ENCODE measurements at regions not wholly inside any gene's neighbourhood (a gene's known extent, or its start where the extent isn't known, plus 50 kb on each side); places are given as distances from the start of the nearest gene placed in this dataset.
"Not testable (repeated sequence)": the region's sequence is repeated elsewhere in the genome, so short reads cannot be mapped to it uniquely, and the experiment has no call there.

GRCh38 chr17:74128456-74129211 lies 74.8 kb upstream of the RPL38 start:
- no peak for DNase-seq

DNA sequence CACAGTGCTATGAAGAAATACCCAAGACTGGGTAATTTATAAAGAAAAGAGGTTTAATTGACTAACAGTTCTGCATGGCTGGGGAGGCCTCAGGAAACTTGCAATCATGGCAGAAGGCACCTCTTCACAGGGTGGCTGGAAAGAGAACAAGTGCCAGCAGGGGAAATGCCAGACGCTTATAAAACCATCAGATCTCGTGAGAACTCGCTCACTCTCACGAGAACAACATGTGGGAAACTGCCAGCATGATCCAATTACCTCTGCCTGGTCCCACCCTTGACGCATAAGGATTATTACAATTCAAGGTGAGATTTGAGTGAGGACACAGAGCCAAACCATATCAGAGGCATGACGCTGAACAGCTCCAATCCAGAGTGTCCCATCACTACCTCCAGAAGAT lies 73.7 kb upstream of the RPL38 start:
- DNase-seq, result not testable (repeated sequence)

GRCh38 chr17:74130276-74130675 lies 73.2 kb upstream of the RPL38 start:
- DNase-seq, result no peak

DNA sequence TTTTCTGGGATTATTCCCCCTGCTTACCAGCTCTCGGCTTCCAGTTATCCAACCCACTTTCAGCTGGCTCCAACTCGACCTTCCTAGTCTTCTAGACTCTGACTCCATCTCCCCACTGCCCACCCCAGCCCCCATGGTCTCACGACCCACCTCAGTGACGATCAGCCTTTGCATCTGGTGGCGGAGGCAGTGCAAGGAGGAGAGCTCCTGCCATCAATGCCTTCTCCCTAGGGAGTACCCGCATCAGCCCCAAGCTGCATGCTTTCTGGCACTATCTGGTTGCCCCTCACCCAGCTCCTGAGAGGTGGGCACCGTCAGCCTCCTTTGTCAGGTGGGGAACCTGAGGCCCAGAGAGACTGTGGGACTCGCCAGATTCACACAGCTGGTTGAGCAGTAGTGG lies 72.6 kb upstream of the RPL38 start:
- no peak for DNase-seq

DNA sequence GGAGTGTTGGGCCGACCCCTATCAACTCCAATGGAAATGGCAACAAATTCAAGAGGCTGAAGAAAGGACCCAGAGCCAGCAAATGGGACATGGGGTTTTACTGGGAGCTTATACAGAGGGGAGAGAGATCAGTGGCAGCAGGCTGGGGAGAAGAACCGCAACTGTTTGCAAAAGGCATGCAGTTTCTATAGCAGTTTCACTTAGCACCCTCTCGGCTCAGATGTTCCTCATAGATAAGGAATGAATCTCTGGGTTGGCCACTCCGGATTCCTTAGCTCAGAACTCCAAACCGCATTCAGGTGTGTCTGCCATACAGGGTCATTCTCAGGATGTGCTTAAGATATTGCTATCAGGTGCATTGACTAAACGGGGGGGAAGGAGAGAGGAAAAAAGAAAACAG lies 71.1 kb upstream of the RPL38 start:
- DNase-seq, result no peak

DNA sequence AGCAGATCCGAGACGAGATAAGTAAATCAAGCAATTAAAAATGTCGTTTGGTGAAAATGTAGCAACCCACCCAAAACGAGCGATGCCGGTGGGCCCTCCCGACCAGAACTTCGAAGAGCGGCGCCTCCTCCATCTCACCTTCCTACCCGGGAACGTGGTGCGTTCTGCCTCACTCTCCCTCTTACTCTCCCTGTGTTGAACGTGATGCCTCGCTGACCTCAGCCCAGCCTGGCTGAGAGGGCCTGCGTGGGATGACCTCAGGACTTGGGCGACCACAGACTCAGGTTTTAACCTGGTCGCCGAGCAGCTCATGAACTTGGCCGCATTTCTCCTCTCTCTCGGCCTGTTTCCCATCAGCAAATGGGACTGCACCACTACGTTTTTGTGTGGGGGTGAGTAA lies 69.7 kb upstream of the RPL38 start:
- no peak for DNase-seq

DNA sequence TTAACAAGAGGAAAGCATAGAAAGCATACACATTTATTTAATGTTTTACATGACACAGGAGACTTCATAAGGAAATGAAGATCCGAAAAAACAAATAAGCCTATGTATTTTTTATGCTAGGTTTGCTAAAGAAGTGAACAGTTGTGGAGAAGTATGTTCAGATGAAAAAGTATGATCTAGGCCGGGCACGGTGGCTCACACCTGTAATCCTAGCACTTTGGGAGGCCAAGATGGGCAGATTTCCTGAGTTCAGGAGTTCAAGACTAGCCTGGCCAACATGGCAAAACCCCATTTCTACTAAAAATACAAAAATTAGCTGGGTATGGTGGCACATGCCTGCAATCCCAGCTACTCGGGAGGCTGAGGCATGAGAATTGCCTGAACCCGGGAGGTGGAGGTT lies 69.2 kb upstream of the RPL38 start:
- not testable (repeated sequence) for DNase-seq

GRCh38 chr17:74134991-74135390 lies 68.5 kb upstream of the RPL38 start:
- DNase-seq, result no peak

- DNase-seq, result no peak
These were observed 67.9 kb upstream of the RPL38 start for GRCh38 chr17:74135391-74136167.

GRCh38 chr17:74137416-74137815 lies 66.1 kb upstream of the RPL38 start:
- DNase-seq, result no peak

- DNase-seq, result no peak
These were observed 64.4 kb upstream of the RPL38 start for GRCh38 chr17:74139120-74139519.

DNA sequence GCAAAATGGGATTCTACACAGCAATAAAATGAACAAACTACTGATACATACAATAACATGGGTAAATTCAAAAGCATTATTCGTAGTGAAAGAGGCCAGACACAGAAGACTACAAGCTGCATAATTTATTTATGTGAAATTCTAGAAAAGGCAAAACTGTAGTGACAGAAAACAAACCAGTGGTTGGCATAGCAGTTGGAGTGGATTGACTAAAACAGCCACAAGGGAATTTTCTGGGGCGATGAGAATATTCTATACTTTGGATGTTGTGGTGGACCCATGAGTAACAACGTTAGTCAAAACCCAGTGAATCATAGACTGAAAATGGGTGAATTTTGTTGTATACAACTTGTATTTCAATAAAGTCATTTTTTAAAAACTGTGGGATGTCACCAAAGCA lies 63.2 kb upstream of the RPL38 start:
- DNase-seq, result no peak

DNA sequence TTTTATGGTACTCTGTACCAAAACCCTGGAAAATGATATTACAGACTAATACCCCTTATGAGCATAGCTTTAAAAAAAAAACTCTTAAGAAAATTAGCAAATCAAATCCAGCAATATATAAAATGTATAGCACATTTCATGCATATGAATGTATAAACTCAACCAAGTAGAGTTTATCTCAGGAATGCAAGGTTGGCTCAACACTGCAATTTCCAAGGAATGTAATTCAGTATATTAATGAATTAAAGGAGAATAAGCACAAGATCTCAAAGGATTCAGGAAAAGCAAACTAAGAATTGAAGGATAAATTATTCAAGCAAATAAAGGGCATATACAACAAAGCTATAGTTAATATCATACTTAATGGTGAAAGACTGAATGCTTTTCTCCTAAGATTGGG lies 61.9 kb upstream of the RPL38 start:
- no peak for DNase-seq

DNA sequence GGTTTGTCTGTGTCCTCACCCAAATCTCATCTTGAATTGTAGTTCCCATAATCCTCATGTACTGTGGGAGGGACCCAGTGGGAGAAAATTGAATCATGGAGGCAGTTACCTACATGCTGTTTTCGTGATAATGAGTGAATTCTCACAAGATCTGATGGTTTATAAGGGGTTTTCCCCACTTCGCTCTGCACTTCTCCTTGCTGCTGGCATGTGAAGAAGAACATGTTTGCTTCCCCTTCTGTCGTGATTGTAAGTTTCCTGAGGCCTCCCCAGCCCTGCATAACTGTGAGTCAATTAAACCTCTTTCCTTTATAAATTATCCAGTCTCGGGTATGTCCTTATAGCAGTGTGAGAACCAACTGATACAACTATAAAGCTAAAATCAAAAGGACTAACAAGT lies 60.2 kb upstream of the RPL38 start:
- not testable (repeated sequence) for DNase-seq

- DNase-seq, result no peak
These were observed 57.7 kb upstream of the RPL38 start for GRCh38 chr17:74145756-74146155.

- no peak for DNase-seq
These were observed 57.3 kb upstream of the RPL38 start for GRCh38 chr17:74146196-74146595.

GRCh38 chr17:74147056-74147835 lies 56.2 kb upstream of the RPL38 start:
- no peak for DNase-seq

DNA sequence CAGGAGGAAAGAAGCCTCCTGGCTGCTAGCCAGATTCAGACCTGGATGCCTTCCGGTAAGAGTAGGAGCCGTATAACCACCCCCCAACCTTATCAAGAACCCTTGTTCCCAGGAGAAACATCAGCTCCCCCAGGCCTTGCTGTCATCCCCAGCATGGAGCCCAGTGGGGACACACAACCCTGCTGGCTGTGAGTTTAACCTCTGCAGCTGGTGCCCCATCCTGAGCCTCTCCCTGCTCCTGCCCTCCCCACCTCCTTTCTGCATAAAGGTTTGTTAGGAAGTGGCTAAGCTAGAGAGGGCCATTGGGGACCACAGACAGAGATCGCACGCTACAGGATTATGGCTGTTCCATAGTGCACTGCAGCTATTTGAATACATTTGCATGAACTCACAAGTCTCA lies 55.5 kb upstream of the RPL38 start:
- no peak for DNase-seq

DNA sequence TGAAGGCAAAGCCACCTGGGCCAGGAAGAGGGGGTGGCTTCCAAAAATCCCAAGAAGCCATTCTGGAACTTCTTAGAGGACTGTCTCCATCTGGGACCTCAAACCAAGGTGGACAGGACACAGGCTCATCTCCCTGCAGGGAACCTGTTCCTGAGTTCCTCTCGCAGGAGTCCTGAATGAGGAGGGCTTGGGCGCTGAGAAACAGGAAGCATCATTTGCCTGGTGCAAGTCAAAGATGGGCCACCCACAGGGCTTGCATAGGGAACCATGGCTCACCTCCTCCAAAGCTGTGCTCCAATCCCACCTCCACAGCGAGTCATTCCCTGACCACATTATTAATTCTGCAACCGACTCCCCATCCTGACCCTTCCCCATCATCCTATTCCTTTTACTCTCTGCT lies 55.0 kb upstream of the RPL38 start:
- DNase-seq, result no peak

DNA sequence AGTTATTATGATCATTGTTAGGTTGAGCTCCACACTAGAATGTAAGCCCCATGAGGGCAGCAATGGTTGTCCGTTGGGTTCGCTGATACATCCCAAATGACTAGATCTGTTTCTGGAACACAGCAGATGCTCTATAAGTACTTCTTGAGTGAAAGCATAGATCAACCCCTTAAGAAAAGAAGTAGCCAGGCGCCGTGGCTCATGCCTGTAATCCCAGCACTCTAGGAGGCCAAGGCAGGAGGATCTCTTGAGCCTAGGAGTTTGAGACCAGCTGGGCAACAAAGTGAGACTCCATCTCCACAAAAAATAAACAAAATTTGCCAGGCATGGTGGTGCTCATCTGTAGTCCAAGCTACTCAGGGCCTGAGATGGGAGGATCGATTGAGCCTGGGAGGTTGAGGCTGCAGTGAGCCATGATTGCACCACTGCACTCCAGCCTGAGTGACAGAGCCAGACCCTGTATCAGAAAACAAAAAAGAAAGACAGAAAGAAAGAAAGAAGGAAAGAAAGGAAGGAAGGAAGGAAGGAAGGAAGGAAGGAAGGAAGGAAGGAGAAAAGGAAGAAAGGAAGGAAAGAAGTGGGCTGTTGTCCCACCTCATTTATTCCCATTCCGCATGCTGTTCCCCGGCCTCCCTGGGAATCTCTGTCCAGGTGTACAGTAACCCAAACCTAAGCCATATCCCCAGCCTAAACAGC lies 54.4 kb upstream of the RPL38 start:
- no peak for DNase-seq

GRCh38 chr17:74149597-74150427 lies 53.7 kb upstream of the RPL38 start:
- no peak for DNase-seq

- DNase-seq, result no peak
These were observed 53.0 kb upstream of the RPL38 start for GRCh38 chr17:74150428-74151025.

Data from NCI-H748 treated with DMSO at 0.1 percent for 48 hours (cell line).